ENCODE measurements at regions not wholly inside any gene's neighbourhood (a gene's known extent, or its start where the extent isn't known, plus 50 kb on each side); places are given as distances from the start of the nearest gene placed in this dataset.

GRCh38 chr3:26091096-26091495, 301.2 kb downstream of the OXSM start:
- TF ChIP-seq POLR2A (IDR thresholded peaks at IDR 0.05; ENCODE audit: low read depth, low read length): no peak
- no peak for TF ChIP-seq CTCF (IDR thresholded peaks at IDR 0.05; ENCODE audit: extremely low read depth in 1 of 2, insufficient read depth in 1 of 2, low read depth in 1 of 2, low read length in 2 of 2)
- TF ChIP-seq FOS (IDR thresholded peaks at IDR 0.05; ENCODE audit: borderline replicate concordance, insufficient read depth, low read length): no peak
- no peak for TF ChIP-seq MYC (IDR thresholded peaks at IDR 0.05; ENCODE audit: low read depth, low read length)
- no peak for TF ChIP-seq POLR2AphosphoS5 (IDR thresholded peaks at IDR 0.05; ENCODE audit: insufficient read depth, low read depth, low read length)
- no peak for TF ChIP-seq JUN (IDR thresholded peaks at IDR 0.05; ENCODE audit: borderline replicate concordance, insufficient read depth, insufficient read length, low read depth)
- no peak for TF ChIP-seq GATA2 (IDR thresholded peaks at IDR 0.05; ENCODE audit: insufficient read depth, insufficient read length, low read depth, low read length)
- no peak for TF ChIP-seq MAX (IDR thresholded peaks at IDR 0.05; ENCODE audit: insufficient read depth, insufficient read length)
- TF ChIP-seq EZH2 (IDR thresholded peaks at IDR 0.05; ENCODE audit: borderline replicate concordance, low read depth, low read length, severe bottlenecking): no peak
- CTCF ChIA-PET: no interaction called here
- FAIRE-seq (no peak), DNase-seq (ENCODE audit: low read depth, low spot score) (no peak)
- H3K9me3 ChIP-seq (replicated peaks; ENCODE audit: control insufficient read depth, insufficient read depth, low read length): peaks cover 4% of the 10 kb centered on the region
- no peaks in the 10 kb centered on the region for H4K20me1 ChIP-seq (replicated peaks; ENCODE audit: control insufficient read depth, extremely low read depth, insufficient read depth, low read length)
- H3K27me3 ChIP-seq (ENCODE audit: control insufficient read depth in 2 of 2, insufficient read depth in 2 of 2, low read length in 2 of 2): no peaks in the 10 kb centered on the region
- no TSS peak for BruUV-seq (replicated peaks)
- H3K9ac ChIP-seq (replicated peaks; ENCODE audit: extremely low read depth, insufficient read depth, low read length): no peak overlapping the region
- no peak overlapping the region for H3K27ac ChIP-seq (ENCODE audit: insufficient read depth, low read depth, low read length)
- POLR2A ChIA-PET: no interaction called here
- intact Hi-C loops (cut with micrococcal nuclease) (no loop called here), dilution Hi-C loops (cut with MboI; ENCODE audit: extremely low pct_ligation_motif_present, low sequenced_read_pairs) (no loop called here)
- no peak overlapping the region for H3K4me2 ChIP-seq (ENCODE audit: insufficient read depth, low read length)
- no peaks in the 10 kb centered on the region for H3K9me1 ChIP-seq (replicated peaks; ENCODE audit: control insufficient read depth, extremely low read depth, insufficient read depth, low read length)
- H3K36me3 ChIP-seq (ENCODE audit: control insufficient read depth in 2 of 2, extremely low read depth in 1 of 2, insufficient read depth in 2 of 2, low read length in 2 of 2): no peaks in the 10 kb centered on the region
- H3K4me3 ChIP-seq (replicated peaks in 1 of 3; ENCODE audit: insufficient read depth in 1 of 3, low read depth in 1 of 3, low read length in 3 of 3): no peak overlapping the region
- no peaks in the 10 kb centered on the region for H3K79me2 ChIP-seq (ENCODE audit: control insufficient read depth, insufficient read depth, low read length)
- no peaks in the 10 kb centered on the region for H3K4me1 ChIP-seq (ENCODE audit: control insufficient read depth, extremely low read depth, insufficient read depth, low read length)
- H2AFZ ChIP-seq (ENCODE audit: low read depth, low read length): no peak overlapping the region

All from endothelial cell of umbilical vein (primary cell).